ENCODE measurements at regions not wholly inside any gene's neighbourhood (a gene's known extent, or its start where the extent isn't known, plus 50 kb on each side); places are given as distances from the start of the nearest gene placed in this dataset.

DNA sequence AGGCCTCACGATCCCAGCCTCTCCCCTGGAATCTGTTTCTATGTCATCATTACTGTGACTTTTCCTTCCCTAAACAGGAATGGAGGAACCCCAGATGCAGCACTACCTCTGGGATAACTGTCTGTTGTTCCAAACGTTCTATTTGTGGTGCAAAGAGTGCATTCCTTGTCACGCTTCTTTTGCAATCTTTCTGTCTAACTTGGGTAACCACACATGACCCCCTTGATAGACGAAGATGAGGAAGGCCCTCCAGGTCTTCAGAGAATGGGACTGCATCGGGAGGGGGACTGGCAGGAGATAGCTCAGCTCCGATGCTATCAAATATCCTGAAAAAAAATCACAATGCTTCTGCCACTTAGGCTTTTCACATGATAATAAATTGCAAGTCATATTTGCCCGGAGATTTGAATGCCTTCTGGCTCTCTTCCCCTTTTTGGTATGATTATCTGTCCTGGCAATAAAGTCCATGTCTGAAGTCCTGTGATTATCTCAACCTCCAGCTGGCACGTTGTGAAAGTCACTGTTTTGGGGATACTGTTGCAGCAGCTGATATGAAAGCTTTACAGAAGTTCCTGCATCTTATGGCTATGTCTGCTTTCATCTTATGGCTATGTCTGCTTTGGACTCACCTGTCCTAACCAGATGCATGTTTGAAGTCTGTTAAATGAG, 148.7 kb upstream of the LMO4 start:
- no peak for TF ChIP-seq TARDBP (IDR thresholded peaks at IDR 0.05)
- no peak for TF ChIP-seq HDGF (IDR thresholded peaks at IDR 0.05; ENCODE audit: borderline replicate concordance)
- TF ChIP-seq ELF4 (IDR thresholded peaks at IDR 0.05) = no peak
- no peak for TF ChIP-seq FOXM1 (IDR thresholded peaks at IDR 0.05; ENCODE audit: borderline replicate concordance)
- no peak for TF ChIP-seq FOXK2 (IDR thresholded peaks at IDR 0.05)
- TF ChIP-seq SP1 (IDR thresholded peaks at IDR 0.05) = no peak
- TF ChIP-seq L3MBTL2 (conservative IDR thresholded peaks at IDR 0.05) = no peak
- no peak for TF ChIP-seq FOXA1 (IDR thresholded peaks at IDR 0.05)
- TF ChIP-seq CTBP1 (IDR thresholded peaks at IDR 0.05; ENCODE audit: borderline replicate concordance) = no peak
- TF ChIP-seq NFRKB (IDR thresholded peaks at IDR 0.05) = no peak
- TF ChIP-seq SUZ12 (IDR thresholded peaks at IDR 0.05) = no peak
- no peak for TF ChIP-seq LEF1 (IDR thresholded peaks at IDR 0.05; ENCODE audit: borderline replicate concordance)
- ChIA-PET POLR2A (no interaction called here), CTCF (no interaction called here)
- no peak for DNase-seq (ENCODE audit: extremely low spot score)

DNA sequence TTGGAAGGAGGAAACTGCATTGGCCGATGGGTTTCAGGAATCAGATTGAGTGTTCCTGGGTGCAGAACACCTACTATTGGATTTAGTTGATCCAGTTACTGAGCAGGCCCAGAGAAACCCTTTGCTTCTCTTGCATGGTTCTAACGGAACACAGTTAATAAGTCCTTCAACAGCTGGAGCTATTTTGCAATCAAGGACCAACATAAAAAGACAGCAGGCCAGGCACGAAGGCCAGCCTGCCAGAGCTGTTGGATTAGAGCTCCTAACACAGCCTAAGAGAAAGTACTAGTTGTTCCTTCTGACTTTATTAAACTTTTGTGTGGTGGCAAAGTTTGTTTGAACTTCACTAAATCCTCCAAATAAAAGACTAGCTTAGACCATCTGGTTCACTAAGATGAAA, 148.0 kb upstream of the LMO4 start:
- DNase-seq (ENCODE audit: extremely low spot score) = no peak
- TF ChIP-seq HDGF (IDR thresholded peaks at IDR 0.05; ENCODE audit: borderline replicate concordance) (no peak), TARDBP (IDR thresholded peaks at IDR 0.05) (no peak)
- POLR2A ChIA-PET = no interaction called here
- CTCF ChIA-PET = no interaction called here

DNA sequence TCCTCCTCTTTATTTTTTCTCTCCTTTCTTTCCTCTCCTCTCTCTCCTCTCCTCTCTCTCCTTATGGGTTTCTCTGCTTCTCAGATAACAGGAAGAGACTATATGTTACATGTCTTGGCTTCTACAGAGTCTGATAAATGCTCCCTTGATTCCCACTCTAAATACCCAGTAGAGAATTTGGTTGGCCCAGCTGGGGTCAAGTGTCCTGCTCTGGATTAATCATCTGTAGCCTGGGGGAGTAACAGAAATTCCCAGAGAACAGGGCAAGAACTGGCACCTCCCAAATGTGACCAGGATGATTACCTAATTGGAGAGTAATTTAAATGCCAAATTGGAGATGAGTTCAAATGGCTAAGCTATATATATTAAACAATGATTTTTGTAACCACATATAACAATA, 146.1 kb upstream of the LMO4 start:
- ChIA-PET CTCF (no interaction called here), POLR2A (no interaction called here)
- no peak for DNase-seq (ENCODE audit: extremely low spot score)
- TF ChIP-seq FOXM1 (IDR thresholded peaks at IDR 0.05; ENCODE audit: borderline replicate concordance) = no peak
- TF ChIP-seq SP1 (IDR thresholded peaks at IDR 0.05) = no peak
- no peak for TF ChIP-seq LEF1 (IDR thresholded peaks at IDR 0.05; ENCODE audit: borderline replicate concordance)
- TF ChIP-seq BHLHE40 (IDR thresholded peaks at IDR 0.05; ENCODE audit: borderline replicate concordance) = no peak
- TF ChIP-seq ARNT (IDR thresholded peaks at IDR 0.05) = no peak
- TF ChIP-seq L3MBTL2 (conservative IDR thresholded peaks at IDR 0.05) = no peak
- no peak for TF ChIP-seq FOXA1 (IDR thresholded peaks at IDR 0.05)
- no peak for TF ChIP-seq TARDBP (IDR thresholded peaks at IDR 0.05)
- no peak for TF ChIP-seq CTBP1 (IDR thresholded peaks at IDR 0.05; ENCODE audit: borderline replicate concordance)
- TF ChIP-seq NFRKB (IDR thresholded peaks at IDR 0.05) = no peak
- no peak for TF ChIP-seq HDGF (IDR thresholded peaks at IDR 0.05; ENCODE audit: borderline replicate concordance)
- no peak for TF ChIP-seq FOXK2 (IDR thresholded peaks at IDR 0.05)
- TF ChIP-seq, protein P1, sequence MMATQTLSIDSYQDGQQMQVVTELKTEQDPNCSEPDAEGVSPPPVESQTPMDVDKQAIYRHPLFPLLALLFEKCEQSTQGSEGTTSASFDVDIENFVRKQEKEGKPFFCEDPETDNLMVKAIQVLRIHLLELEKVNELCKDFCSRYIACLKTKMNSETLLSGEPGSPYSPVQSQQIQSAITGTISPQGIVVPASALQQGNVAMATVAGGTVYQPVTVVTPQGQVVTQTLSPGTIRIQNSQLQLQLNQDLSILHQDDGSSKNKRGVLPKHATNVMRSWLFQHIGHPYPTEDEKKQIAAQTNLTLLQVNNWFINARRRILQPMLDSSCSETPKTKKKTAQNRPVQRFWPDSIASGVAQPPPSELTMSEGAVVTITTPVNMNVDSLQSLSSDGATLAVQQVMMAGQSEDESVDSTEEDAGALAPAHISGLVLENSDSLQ (IDR thresholded peaks at IDR 0.05) = no peak
- TF ChIP-seq SUZ12 (IDR thresholded peaks at IDR 0.05) = no peak
- TF ChIP-seq ELF4 (IDR thresholded peaks at IDR 0.05) = no peak

DNA sequence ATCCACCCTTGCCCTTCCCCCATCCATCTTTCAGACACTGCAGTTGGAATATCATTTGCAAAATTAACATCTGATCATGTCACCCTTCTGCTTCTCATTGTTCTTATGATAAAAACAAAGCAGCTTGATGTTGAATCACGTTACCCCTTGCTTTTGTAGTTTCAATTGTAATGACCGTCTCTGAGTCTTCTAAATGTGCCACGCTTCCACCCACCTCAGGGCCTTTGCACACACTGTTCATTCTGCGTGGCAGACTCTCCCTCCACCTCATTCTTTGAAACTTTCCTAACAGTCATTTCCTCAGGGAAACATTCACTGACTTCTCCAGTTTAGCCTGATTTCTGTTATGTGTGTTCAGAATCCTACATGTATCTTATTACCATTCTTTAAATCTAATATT, 143.6 kb upstream of the LMO4 start:
- DNase-seq (ENCODE audit: extremely low spot score) = no peak
- TF ChIP-seq CTBP1 (IDR thresholded peaks at IDR 0.05; ENCODE audit: borderline replicate concordance) (no peak), SUZ12 (IDR thresholded peaks at IDR 0.05) (no peak), HDGF (IDR thresholded peaks at IDR 0.05; ENCODE audit: borderline replicate concordance) (no peak), L3MBTL2 (conservative IDR thresholded peaks at IDR 0.05) (no peak), FOXM1 (IDR thresholded peaks at IDR 0.05; ENCODE audit: borderline replicate concordance) (no peak), ZNF384 (IDR thresholded peaks at IDR 0.05) (no peak), LEF1 (IDR thresholded peaks at IDR 0.05; ENCODE audit: borderline replicate concordance) (no peak), BHLHE40 (IDR thresholded peaks at IDR 0.05; ENCODE audit: borderline replicate concordance) (no peak), SP1 (IDR thresholded peaks at IDR 0.05) (no peak), NFRKB (IDR thresholded peaks at IDR 0.05) (no peak), ELF4 (IDR thresholded peaks at IDR 0.05) (no peak), ARNT (IDR thresholded peaks at IDR 0.05) (no peak)
- TF ChIP-seq, protein P1 (IDR thresholded peaks at IDR 0.05) = no peak
- ChIA-PET CTCF (interaction anchor here (0.7 kb wide), 1 partner anchor 14 kb away, joined by 3 read pairs; no protein-coding TSS in a partner anchor), POLR2A (no interaction called here)

DNA sequence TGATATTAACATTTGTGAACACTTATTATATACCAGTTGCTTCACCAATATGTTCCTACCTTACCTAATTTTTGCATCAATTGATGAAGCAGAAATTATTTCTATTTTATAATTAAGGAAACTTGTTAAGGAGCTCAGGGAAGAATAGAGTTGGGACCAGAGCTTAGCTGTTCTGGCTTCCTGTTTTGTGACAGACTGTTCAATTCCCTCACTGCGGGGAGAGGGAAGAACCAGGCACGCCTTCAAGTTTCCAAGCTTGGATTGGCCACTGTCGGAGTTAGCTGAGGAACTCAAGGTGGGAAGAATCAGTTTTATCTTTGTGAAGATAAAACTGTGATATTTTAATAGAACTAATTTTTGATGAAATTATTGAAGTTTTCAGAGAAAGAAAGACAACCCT, 142.3 kb upstream of the LMO4 start:
- POLR2A ChIA-PET = no interaction called here
- no peak for DNase-seq (ENCODE audit: extremely low spot score)
- TF ChIP-seq ARNT (IDR thresholded peaks at IDR 0.05) (no peak), FOXM1 (IDR thresholded peaks at IDR 0.05; ENCODE audit: borderline replicate concordance) (no peak), HDGF (IDR thresholded peaks at IDR 0.05; ENCODE audit: borderline replicate concordance) (no peak), FOXK2 (IDR thresholded peaks at IDR 0.05) (no peak), L3MBTL2 (conservative IDR thresholded peaks at IDR 0.05) (no peak), SUZ12 (IDR thresholded peaks at IDR 0.05) (no peak), SP1 (IDR thresholded peaks at IDR 0.05) (no peak), ELF4 (IDR thresholded peaks at IDR 0.05) (no peak), NFRKB (IDR thresholded peaks at IDR 0.05) (no peak), LEF1 (IDR thresholded peaks at IDR 0.05; ENCODE audit: borderline replicate concordance) (no peak), ZNF384 (IDR thresholded peaks at IDR 0.05) (no peak), CTBP1 (IDR thresholded peaks at IDR 0.05; ENCODE audit: borderline replicate concordance) (no peak), FOXA1 (IDR thresholded peaks at IDR 0.05) (no peak), TARDBP (IDR thresholded peaks at IDR 0.05) (no peak), BHLHE40 (IDR thresholded peaks at IDR 0.05; ENCODE audit: borderline replicate concordance) (no peak)
- TF ChIP-seq, protein P1 (IDR thresholded peaks at IDR 0.05) = no peak
- CTCF ChIA-PET = no interaction called here

DNA sequence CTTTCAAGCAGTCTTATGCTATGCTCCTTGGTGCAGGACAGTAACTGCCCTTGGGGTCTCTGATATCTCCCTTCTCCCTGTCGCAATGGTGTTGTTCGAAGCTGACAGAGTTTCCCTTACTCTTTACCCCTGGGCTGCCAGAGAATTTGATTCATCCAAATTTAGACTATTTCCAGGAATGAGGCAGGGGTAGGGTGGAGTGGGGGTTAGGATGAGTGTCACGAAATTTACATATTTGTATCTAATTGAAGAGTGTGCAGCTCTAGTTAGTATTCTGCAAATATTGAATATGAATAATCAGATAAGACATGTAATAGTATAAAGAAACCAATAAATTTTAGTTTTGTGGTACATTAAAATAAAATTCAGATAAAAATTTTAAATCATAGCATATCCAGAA, 140.0 kb upstream of the LMO4 start:
- TF ChIP-seq HDGF (IDR thresholded peaks at IDR 0.05; ENCODE audit: borderline replicate concordance) = no peak
- TF ChIP-seq LEF1 (IDR thresholded peaks at IDR 0.05; ENCODE audit: borderline replicate concordance) = no peak
- no peak for TF ChIP-seq ARNT (IDR thresholded peaks at IDR 0.05)
- no peak for TF ChIP-seq FOXK2 (IDR thresholded peaks at IDR 0.05)
- TF ChIP-seq, protein P1 (IDR thresholded peaks at IDR 0.05) = no peak
- no peak for TF ChIP-seq FOXA1 (IDR thresholded peaks at IDR 0.05)
- TF ChIP-seq L3MBTL2 (conservative IDR thresholded peaks at IDR 0.05) = no peak
- no peak for TF ChIP-seq TARDBP (IDR thresholded peaks at IDR 0.05)
- TF ChIP-seq FOXM1 (IDR thresholded peaks at IDR 0.05; ENCODE audit: borderline replicate concordance) = no peak
- TF ChIP-seq BHLHE40 (IDR thresholded peaks at IDR 0.05; ENCODE audit: borderline replicate concordance) = no peak
- TF ChIP-seq ZNF384 (IDR thresholded peaks at IDR 0.05) = no peak
- no peak for TF ChIP-seq CTBP1 (IDR thresholded peaks at IDR 0.05; ENCODE audit: borderline replicate concordance)
- TF ChIP-seq SUZ12 (IDR thresholded peaks at IDR 0.05) = no peak
- TF ChIP-seq SP1 (IDR thresholded peaks at IDR 0.05) = no peak
- TF ChIP-seq NFRKB (IDR thresholded peaks at IDR 0.05) = no peak
- no peak for TF ChIP-seq ELF4 (IDR thresholded peaks at IDR 0.05)
- ChIA-PET CTCF (no interaction called here), POLR2A (no interaction called here)
- no peak for DNase-seq (ENCODE audit: extremely low spot score)
